ENCODE measurements at regions not wholly inside any gene's neighbourhood (a gene's known extent, or its start where the extent isn't known, plus 50 kb on each side); places are given as distances from the start of the nearest gene placed in this dataset.
A peak's percentile ranks its signal among the peaks of the same experiment; 100 is the strongest.

GRCh38 chr18:961644-962355 is 57.1 kb downstream of the ADCYAP1 start:
- Histone ChIP-seq H3K9me3 (no peaks in the 10 kb centered on the region), H3K4me3 (ENCODE audit: low read depth, low read length) (no peak overlapping the region), H3K27me3 (replicated peaks; ENCODE audit: control insufficient read depth, insufficient read depth, low read length) (no peaks in the 10 kb centered on the region; the same call in 1 of the 2 replicates), H3K4me1 (no peaks in the 10 kb centered on the region), H3K36me3 (ENCODE audit: control insufficient read depth, insufficient read depth, low read length) (no peaks in the 10 kb centered on the region)
- Mint-ChIP-seq H3K4me1 (ENCODE audit: low read depth, unreplicated experiment) (no peaks in the 10 kb centered on the region), H3K4me3 (ENCODE audit: unreplicated experiment) (no peak overlapping the region), H3K9me3 (ENCODE audit: unreplicated experiment) (no peaks in the 10 kb centered on the region), H3K27ac (ENCODE audit: unreplicated experiment) (no peak overlapping the region), H3K27me3 (ENCODE audit: insufficient read depth, unreplicated experiment) (peaks cover 8% of the 10 kb centered on the region), H3K36me3 (ENCODE audit: insufficient read depth, unreplicated experiment) (no peaks in the 10 kb centered on the region)
- POLR2A ChIA-PET: no interaction called here
- DNase-seq: peak in 1 of 2 experiments; percentile 46
- peak; percentile 88 to 89 for TF ChIP-seq CTCF (IDR thresholded peaks at IDR 0.05; ENCODE audit: insufficient read depth in 1 of 2, low read depth in 1 of 2, low read length in 1 of 2, severe bottlenecking in 1 of 2, unreplicated experiment in 1 of 2)
- intact Hi-C loops (cut with micrococcal nuclease; ENCODE audit: unreplicated experiment): loop anchor here (1.0 kb wide), 2 partner anchors 59 to 97 kb away; no protein-coding TSS in a partner anchor
- CTCF ChIA-PET: interaction anchor here (0.6 to 1.7 kb wide), 9 partner anchors 8 to 166 kb away, joined by 3 to 6 read pairs (median 4); no protein-coding TSS in a partner anchor
- no TSS peak for BruUV-seq (replicated peaks)

GRCh38 chr18:963276-963675 is 58.6 kb downstream of the ADCYAP1 start:
- Mint-ChIP-seq H3K27ac (ENCODE audit: unreplicated experiment) (no peak overlapping the region), H3K4me1 (ENCODE audit: low read depth, unreplicated experiment) (no peaks in the 10 kb centered on the region), H3K27me3 (ENCODE audit: insufficient read depth, unreplicated experiment) (peaks cover 8% of the 10 kb centered on the region), H3K9me3 (ENCODE audit: unreplicated experiment) (no peaks in the 10 kb centered on the region), H3K36me3 (ENCODE audit: insufficient read depth, unreplicated experiment) (no peaks in the 10 kb centered on the region), H3K4me3 (ENCODE audit: unreplicated experiment) (no peak overlapping the region)
- intact Hi-C loops (cut with micrococcal nuclease; ENCODE audit: unreplicated experiment): no loop called here
- TF ChIP-seq CTCF (IDR thresholded peaks at IDR 0.05; ENCODE audit: insufficient read depth in 1 of 2, low read depth in 1 of 2, low read length in 1 of 2, severe bottlenecking in 1 of 2, unreplicated experiment in 1 of 2): no peak
- no peaks in the 10 kb centered on the region; the same call in 1 of the 2 replicates for H3K27me3 ChIP-seq (replicated peaks; ENCODE audit: control insufficient read depth, insufficient read depth, low read length)
- ChIA-PET POLR2A (no interaction called here), CTCF (interaction anchor here (0.6 kb wide), 1 partner anchor 61 kb away, joined by 3 read pairs; no protein-coding TSS in a partner anchor)
- H3K4me3 ChIP-seq (ENCODE audit: low read depth, low read length): no peak overlapping the region
- no peak for DNase-seq
- no peaks in the 10 kb centered on the region for H3K4me1 ChIP-seq
- H3K36me3 ChIP-seq (ENCODE audit: control insufficient read depth, insufficient read depth, low read length): no peaks in the 10 kb centered on the region
- no peaks in the 10 kb centered on the region for H3K9me3 ChIP-seq
- no TSS peak for BruUV-seq (replicated peaks)

- ChIA-PET CTCF (no interaction called here), POLR2A (no interaction called here)
- DNase-seq: no peak
- no peak overlapping the region for H3K4me3 Mint-ChIP-seq (ENCODE audit: unreplicated experiment)
- no peaks in the 10 kb centered on the region for H3K36me3 Mint-ChIP-seq (ENCODE audit: insufficient read depth, unreplicated experiment)
- no peaks in the 10 kb centered on the region for H3K4me1 ChIP-seq
- H3K27me3 ChIP-seq (replicated peaks; ENCODE audit: control insufficient read depth, insufficient read depth, low read length): no peaks in the 10 kb centered on the region; the same call in 1 of the 2 replicates
- H3K27me3 Mint-ChIP-seq (ENCODE audit: insufficient read depth, unreplicated experiment): peaks cover 8% of the 10 kb centered on the region
- no peak overlapping the region for H3K27ac Mint-ChIP-seq (ENCODE audit: unreplicated experiment)
- no peaks in the 10 kb centered on the region for H3K36me3 ChIP-seq (ENCODE audit: control insufficient read depth, insufficient read depth, low read length)
- no peaks in the 10 kb centered on the region for H3K9me3 Mint-ChIP-seq (ENCODE audit: unreplicated experiment)
- no peak overlapping the region for H3K4me3 ChIP-seq (ENCODE audit: low read depth, low read length)
- no peaks in the 10 kb centered on the region for H3K9me3 ChIP-seq
- no peaks in the 10 kb centered on the region for H3K4me1 Mint-ChIP-seq (ENCODE audit: low read depth, unreplicated experiment)
- TF ChIP-seq CTCF (IDR thresholded peaks at IDR 0.05; ENCODE audit: insufficient read depth in 1 of 2, low read depth in 1 of 2, low read length in 1 of 2, severe bottlenecking in 1 of 2, unreplicated experiment in 1 of 2): no peak
- BruUV-seq (replicated peaks): no TSS peak
- intact Hi-C loops (cut with micrococcal nuclease; ENCODE audit: unreplicated experiment): no loop called here
These were observed 61.5 kb downstream of the ADCYAP1 start for GRCh38 chr18:965921-966758.

Data from Caco-2 (cell line).